HEK293T (cell line): ENCODE measurements at regions not wholly inside any gene's neighbourhood (a gene's known extent, or its start where the extent isn't known, plus 50 kb on each side); places are given as distances from the start of the nearest gene placed in this dataset.

ENCODE experiments used
- CTCF ChIA-PET: fragments of 350-600 bp; formaldehyde crosslinking; extraction: SDS; loops from one replicate; lab custom pipeline; 2021; ENCODE audit warnings: antibody characterized with exemption, inconsistent platforms; lab: Yijun Ruan, JAX
- POLR2A ChIA-PET: fragments of 350-600 bp; formaldehyde crosslinking; extraction: SDS; loops from one replicate; lab custom pipeline; 2020; ENCODE audit warnings: antibody characterized with exemption, inconsistent platforms; lab: Yijun Ruan, JAX
- DNase-seq: peaks from one replicate; pipeline ENCODE4 v3.0.0; 2012; ENCODE audit warnings: mixed read lengths; ENCODE audit errors: extremely low spot score
- ARNT ChIP-seq: fragments of 450-650 bp; IDR thresholded peaks from 2 replicates; pipeline ENCODE4 v1.6.1; 2017; ENCODE audit warnings: mild to moderate bottlenecking
- BHLHE40 ChIP-seq: fragments of 450-650 bp; IDR thresholded peaks from 2 replicates; pipeline ENCODE4 v1.6.1; 2016; ENCODE audit warnings: mild to moderate bottlenecking, moderate library complexity, borderline replicate concordance
- CTBP1 ChIP-seq: fragments of 450-650 bp; IDR thresholded peaks from 2 replicates; pipeline ENCODE4 v1.6.1; 2016; ENCODE audit warnings: borderline replicate concordance
- ELF4 ChIP-seq: fragments of 450-650 bp; IDR thresholded peaks from 2 replicates; pipeline ENCODE4 v1.6.1; 2017; ENCODE audit warnings: antibody characterized with exemption
- FOXA1 ChIP-seq: fragments of 450-650 bp; IDR thresholded peaks from 2 replicates; pipeline ENCODE4 v1.6.1; 2016; ENCODE audit warnings: mild to moderate bottlenecking
- FOXK2 ChIP-seq: fragments of 450-650 bp; IDR thresholded peaks from 2 replicates; pipeline ENCODE4 v1.6.1; 2016; ENCODE audit warnings: mild to moderate bottlenecking
- FOXM1 ChIP-seq: fragments of 450-650 bp; IDR thresholded peaks from 2 replicates; pipeline ENCODE4 v1.6.1; 2017; ENCODE audit warnings: mild to moderate bottlenecking, borderline replicate concordance
- HDGF ChIP-seq: fragments of 450-650 bp; IDR thresholded peaks from 2 replicates; pipeline ENCODE4 v1.6.1; 2017; ENCODE audit warnings: antibody characterized with exemption, borderline replicate concordance
- L3MBTL2 ChIP-seq: fragments of 450-650 bp; conservative IDR thresholded peaks from 2 replicates; pipeline ENCODE4 v1.6.1; 2016; ENCODE audit warnings: mild to moderate bottlenecking
- LEF1 ChIP-seq: fragments of 450-650 bp; IDR thresholded peaks from 2 replicates; pipeline ENCODE4 v1.6.1; 2017; ENCODE audit warnings: mild to moderate bottlenecking, borderline replicate concordance
- NFRKB ChIP-seq: fragments of 450-650 bp; IDR thresholded peaks from 2 replicates; pipeline ENCODE4 v1.6.1; 2016; ENCODE audit warnings: mild to moderate bottlenecking, moderate library complexity
- SP1 ChIP-seq: fragments of 450-650 bp; IDR thresholded peaks from 2 replicates; pipeline ENCODE4 v1.6.1; 2017
- SUZ12 ChIP-seq: fragments of 450-650 bp; IDR thresholded peaks from 2 replicates; pipeline ENCODE4 v1.6.1; 2016; ENCODE audit warnings: mild to moderate bottlenecking
- TARDBP ChIP-seq: fragments of 450-650 bp; IDR thresholded peaks from 2 replicates; pipeline ENCODE4 v1.6.1; 2016
- ZNF384 ChIP-seq: fragments of 450-650 bp; IDR thresholded peaks from 2 replicates; pipeline ENCODE4 v1.6.1; 2016
- TF ChIP-seq, protein P1 (sequence below): fragments of 450-650 bp; IDR thresholded peaks from 2 replicates; pipeline ENCODE4 v1.6.1; 2016

DNA sequence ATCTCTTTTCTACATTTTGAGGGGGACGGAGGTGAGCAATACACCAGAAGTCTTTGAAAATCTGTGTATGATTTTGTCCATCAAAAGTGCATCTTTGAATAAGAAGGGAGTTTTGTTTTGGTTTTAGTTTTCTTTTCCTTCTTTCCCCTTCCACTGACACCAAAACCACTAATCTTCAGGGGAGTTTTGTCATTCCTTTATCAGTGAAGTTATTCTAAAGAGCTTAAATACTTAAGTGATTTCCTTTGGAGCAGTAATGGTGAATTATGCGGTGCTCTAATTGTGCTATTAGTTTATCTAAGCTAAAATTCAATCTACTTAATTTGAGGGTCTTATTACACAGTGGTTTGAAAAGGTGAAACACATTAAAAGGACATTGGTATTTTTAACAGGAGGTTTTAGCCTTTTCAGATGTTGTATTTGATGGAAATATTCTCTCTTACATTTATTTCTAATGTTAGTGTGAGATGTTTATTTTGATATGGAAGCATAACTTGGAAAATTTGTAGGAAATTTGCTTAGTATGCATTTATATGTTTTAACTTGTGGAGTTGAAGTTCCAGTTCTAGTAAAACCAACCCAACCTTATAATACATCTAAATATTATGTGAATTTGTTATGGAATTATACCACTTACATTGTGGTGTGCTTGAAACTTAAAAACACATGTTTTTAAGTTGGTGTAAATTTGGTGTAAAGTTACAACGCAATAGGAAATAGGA is 124.9 kb downstream of the PCDH7 start:
- POLR2A ChIA-PET, result no interaction called here
- CTCF ChIA-PET, result no interaction called here
- DNase-seq, result no peak
- no peak for TF ChIP-seq BHLHE40
- no peak for TF ChIP-seq FOXK2
- no peak for TF ChIP-seq FOXA1
- TF ChIP-seq LEF1, result no peak
- no peak for TF ChIP-seq ARNT
- TF ChIP-seq FOXM1, result no peak
- no peak for TF ChIP-seq SUZ12
- no peak for TF ChIP-seq CTBP1
- TF ChIP-seq SP1, result no peak
- TF ChIP-seq, protein P1, sequence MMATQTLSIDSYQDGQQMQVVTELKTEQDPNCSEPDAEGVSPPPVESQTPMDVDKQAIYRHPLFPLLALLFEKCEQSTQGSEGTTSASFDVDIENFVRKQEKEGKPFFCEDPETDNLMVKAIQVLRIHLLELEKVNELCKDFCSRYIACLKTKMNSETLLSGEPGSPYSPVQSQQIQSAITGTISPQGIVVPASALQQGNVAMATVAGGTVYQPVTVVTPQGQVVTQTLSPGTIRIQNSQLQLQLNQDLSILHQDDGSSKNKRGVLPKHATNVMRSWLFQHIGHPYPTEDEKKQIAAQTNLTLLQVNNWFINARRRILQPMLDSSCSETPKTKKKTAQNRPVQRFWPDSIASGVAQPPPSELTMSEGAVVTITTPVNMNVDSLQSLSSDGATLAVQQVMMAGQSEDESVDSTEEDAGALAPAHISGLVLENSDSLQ, result no peak
- TF ChIP-seq HDGF, result no peak
- no peak for TF ChIP-seq ZNF384
- TF ChIP-seq NFRKB, result no peak
- TF ChIP-seq ELF4, result no peak
- no peak for TF ChIP-seq TARDBP
- no peak for TF ChIP-seq L3MBTL2

DNA sequence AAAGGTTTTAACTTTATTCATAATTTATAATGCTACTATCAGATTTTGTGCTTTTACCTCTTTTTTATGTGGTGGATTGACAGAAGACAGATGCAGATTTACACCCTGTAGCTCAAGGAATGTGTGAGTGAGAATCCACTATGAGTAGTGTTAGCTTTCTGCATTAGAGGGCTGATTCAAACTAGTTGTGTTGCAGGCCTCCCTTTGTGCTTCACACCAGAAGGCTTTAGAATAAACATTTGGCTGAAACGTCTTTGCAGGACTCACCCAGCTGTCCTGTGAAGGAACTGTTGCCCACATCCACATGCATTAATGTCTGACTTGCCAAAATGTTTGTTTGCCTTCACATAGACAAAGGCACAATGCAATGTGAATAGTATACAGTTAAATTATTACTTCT is 127.0 kb downstream of the PCDH7 start:
- CTCF ChIA-PET, result interaction anchor here (0.5 to 0.7 kb wide), 2 partner anchors 11 to 126 kb away, joined by 3 to 7 read pairs; no protein-coding TSS in a partner anchor

DNA sequence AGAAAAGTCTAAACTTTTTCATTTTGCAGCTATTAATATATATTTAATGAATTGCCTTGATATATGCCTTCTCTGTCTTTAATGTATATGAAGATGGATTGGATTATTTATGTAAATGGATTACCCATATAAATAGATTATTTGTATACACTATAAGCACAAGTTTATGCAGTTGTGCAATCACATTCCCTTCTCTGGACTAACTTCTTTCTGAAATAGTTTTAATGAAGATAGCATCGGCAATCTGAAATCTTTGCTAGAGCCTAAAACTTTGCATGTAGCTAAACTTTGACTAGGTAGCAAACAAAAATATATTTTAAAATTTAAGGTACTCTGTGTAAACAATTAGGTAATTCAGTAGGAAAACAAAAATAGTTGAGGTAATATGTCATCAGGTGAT is 127.8 kb downstream of the PCDH7 start:
- TF ChIP-seq ZNF384, result no peak
- no peak for TF ChIP-seq LEF1
- TF ChIP-seq ARNT, result no peak
- TF ChIP-seq FOXK2, result no peak
- no peak for TF ChIP-seq NFRKB
- TF ChIP-seq FOXM1, result no peak
- no peak for TF ChIP-seq L3MBTL2
- no peak for TF ChIP-seq TARDBP
- no peak for TF ChIP-seq HDGF
- TF ChIP-seq, protein P1, result no peak
- no peak for TF ChIP-seq SUZ12
- no peak for TF ChIP-seq ELF4
- no peak for TF ChIP-seq FOXA1
- TF ChIP-seq CTBP1, result no peak
- TF ChIP-seq BHLHE40, result no peak
- TF ChIP-seq SP1, result no peak
- no peak for DNase-seq
- ChIA-PET POLR2A (no interaction called here), CTCF (interaction anchor here (0.5 kb wide), 1 partner anchor 127 kb away, joined by 3 read pairs; no protein-coding TSS in a partner anchor)

More for the DNA sequence above, 127.0 kb downstream of the PCDH7 start:
- no peak for DNase-seq
- no peak for TF ChIP-seq L3MBTL2
- TF ChIP-seq ARNT, result no peak
- TF ChIP-seq SUZ12, result no peak
- TF ChIP-seq FOXA1, result no peak
- no peak for TF ChIP-seq FOXK2
- no peak for TF ChIP-seq NFRKB
- POLR2A ChIA-PET, result interaction anchor here (0.7 to 1.4 kb wide), 2 partner anchors 125 to 128 kb away, joined by 5 read pairs; no protein-coding TSS in a partner anchor

DNA sequence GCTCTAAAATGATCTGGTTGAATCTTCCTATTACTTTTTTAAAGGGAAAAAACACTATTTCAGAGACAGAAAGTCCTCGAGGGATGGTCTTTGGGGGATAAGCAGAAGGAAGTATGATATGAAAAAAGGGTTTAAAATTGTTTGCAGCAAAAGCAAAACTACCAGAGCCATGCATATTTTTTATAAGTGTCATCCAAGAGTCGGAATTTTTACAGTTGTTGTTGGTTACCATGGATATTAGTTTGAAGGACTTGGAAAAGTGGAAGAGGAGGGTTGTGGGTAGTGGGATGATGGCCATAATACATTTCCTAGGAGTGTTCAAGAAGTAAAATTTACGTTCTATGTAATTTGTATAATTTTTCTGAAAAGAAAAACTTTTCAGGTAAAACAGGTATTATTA is 134.4 kb downstream of the PCDH7 start:
- TF ChIP-seq ELF4 (no peak), NFRKB (no peak), ZNF384 (no peak), FOXK2 (no peak), FOXA1 (no peak), TARDBP (no peak), ARNT (no peak), L3MBTL2 (no peak), LEF1 (no peak), BHLHE40 (no peak), SP1 (no peak), CTBP1 (no peak), FOXM1 (no peak), HDGF (no peak), SUZ12 (no peak)
- TF ChIP-seq, protein P1, result no peak
- ChIA-PET POLR2A (no interaction called here), CTCF (interaction anchor here (0.6 kb wide), 1 partner anchor 102 kb away, joined by 5 read pairs; no protein-coding TSS in a partner anchor)
- no peak for DNase-seq

DNA sequence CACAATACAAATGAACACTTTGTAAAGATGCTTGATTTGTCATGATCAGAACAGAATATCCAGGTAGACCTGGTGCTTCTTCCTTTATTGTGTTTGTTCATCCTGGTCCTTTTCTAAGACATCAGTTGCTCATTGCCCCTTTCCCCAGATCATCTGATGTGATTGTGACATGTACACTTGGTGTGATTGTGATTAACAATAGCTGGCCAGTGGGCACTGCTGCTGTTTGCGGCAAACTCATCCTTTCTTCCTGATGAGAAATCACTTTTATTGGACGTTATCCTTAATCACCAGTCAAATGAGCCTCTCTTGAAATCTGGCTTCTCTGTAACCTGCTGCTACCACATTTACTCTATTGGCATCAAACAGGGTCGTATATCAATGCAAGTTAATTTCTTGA is 135.1 kb downstream of the PCDH7 start:
- TF ChIP-seq FOXA1 (no peak), TARDBP (no peak), FOXK2 (no peak)
- ChIA-PET POLR2A (no interaction called here), CTCF (no interaction called here)
- DNase-seq, result no peak

DNA sequence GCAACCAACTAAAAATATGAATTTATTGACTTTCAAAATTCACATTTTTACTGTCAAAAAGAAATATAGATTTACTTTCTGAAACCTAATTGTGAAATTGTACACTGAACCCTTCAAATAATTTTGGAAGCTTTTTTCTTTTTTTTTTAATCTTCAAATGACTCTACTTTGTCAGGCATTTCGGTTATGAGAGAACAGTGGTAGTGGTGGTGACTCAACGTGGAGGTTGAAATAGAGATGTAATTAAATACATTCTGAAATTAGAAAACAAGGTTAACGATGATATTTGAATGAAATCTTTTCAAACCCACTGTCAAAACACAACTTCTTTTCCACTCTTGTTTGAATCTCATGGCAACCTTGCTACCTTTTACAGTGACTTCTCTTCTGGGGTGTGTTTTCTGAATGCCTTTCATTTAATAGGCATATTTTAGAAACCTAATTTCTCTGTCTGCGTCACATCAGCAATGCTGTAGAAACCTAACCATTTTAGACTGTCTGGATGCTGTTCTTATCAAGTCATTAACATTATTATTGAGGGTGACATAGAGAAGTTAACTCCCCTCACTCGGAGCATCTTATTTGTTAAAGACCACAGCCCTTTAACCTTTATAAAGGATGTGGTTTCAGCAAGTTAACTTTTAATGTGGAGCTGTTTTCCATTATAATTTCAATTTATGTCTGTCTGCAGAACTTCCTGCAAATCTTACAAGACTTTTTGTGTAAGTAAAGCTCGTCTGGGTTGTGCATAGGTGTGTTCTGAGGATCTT is 136.8 kb downstream of the PCDH7 start:
- DNase-seq, result no peak
- no peak for TF ChIP-seq TARDBP
- no peak for TF ChIP-seq LEF1
- no peak for TF ChIP-seq BHLHE40
- POLR2A ChIA-PET, result no interaction called here
- CTCF ChIA-PET, result interaction anchor here (0.6 kb wide), 1 partner anchor 94 kb away, joined by 3 read pairs; no protein-coding TSS in a partner anchor
